ENCODE measurements at regions not wholly inside any gene's neighbourhood (a gene's known extent, or its start where the extent isn't known, plus 50 kb on each side); places are given as distances from the start of the nearest gene placed in this dataset.

DNA sequence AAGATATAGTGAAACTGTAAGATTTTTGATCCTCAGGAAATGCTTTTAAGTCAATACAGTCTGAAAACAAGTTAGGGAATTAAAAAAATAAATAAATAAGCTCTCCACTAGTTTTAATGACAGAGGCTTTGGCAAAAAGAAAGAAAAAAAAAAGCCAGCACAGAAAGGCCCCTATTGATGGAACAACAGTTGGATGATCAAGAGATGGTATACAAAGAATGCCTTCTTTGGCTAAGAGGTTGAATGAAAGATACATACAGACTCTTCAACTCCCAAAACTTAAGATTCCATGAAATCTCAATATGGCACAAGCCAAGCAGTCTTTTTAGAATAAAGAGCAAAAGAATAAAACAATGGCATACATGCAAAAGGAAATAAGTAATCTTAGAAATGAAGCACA lies 64.0 kb upstream of the GALNT5 start:
- no peaks in the 10 kb centered on the region for H3K36me3 ChIP-seq
- H3K9me3 ChIP-seq, result no peaks in the 10 kb centered on the region
- no peaks in the 10 kb centered on the region for H3K4me1 ChIP-seq
- H3K4me3 ChIP-seq, result no peak overlapping the region
- no peak for TF ChIP-seq CTCF (IDR thresholded peaks at IDR 0.05)
- no peak for DNase-seq
- no peak overlapping the region for H3K27ac ChIP-seq
- H3K27me3 ChIP-seq, result no peaks in the 10 kb centered on the region
- intact Hi-C loops (cut with DNase I; ENCODE audit: low total_unique reads), result no loop called here

- DNase-seq, result no peak
- H3K27ac ChIP-seq, result no peak overlapping the region
- TF ChIP-seq CTCF (IDR thresholded peaks at IDR 0.05), result peak; percentile 63 to 68
- no peaks in the 10 kb centered on the region for H3K4me1 ChIP-seq
- no peaks in the 10 kb centered on the region for H3K36me3 ChIP-seq
- H3K27me3 ChIP-seq, result no peaks in the 10 kb centered on the region
- H3K9me3 ChIP-seq, result no peaks in the 10 kb centered on the region
- H3K4me3 ChIP-seq, result no peak overlapping the region
- intact Hi-C loops (cut with DNase I; ENCODE audit: low total_unique reads), result no loop called here
Measured at GRCh38 chr2:157194097-157194688, 63.3 kb upstream of the GALNT5 start.

GRCh38 chr2:157194844-157195243 lies 62.7 kb upstream of the GALNT5 start:
- no peak overlapping the region for H3K4me3 ChIP-seq
- no peak for TF ChIP-seq CTCF (IDR thresholded peaks at IDR 0.05)
- DNase-seq, result no peak
- H3K4me1 ChIP-seq, result no peaks in the 10 kb centered on the region
- H3K9me3 ChIP-seq, result no peaks in the 10 kb centered on the region
- no peaks in the 10 kb centered on the region for H3K27me3 ChIP-seq
- H3K36me3 ChIP-seq, result no peaks in the 10 kb centered on the region
- intact Hi-C loops (cut with DNase I; ENCODE audit: low total_unique reads), result no loop called here
- no peak overlapping the region for H3K27ac ChIP-seq

DNA sequence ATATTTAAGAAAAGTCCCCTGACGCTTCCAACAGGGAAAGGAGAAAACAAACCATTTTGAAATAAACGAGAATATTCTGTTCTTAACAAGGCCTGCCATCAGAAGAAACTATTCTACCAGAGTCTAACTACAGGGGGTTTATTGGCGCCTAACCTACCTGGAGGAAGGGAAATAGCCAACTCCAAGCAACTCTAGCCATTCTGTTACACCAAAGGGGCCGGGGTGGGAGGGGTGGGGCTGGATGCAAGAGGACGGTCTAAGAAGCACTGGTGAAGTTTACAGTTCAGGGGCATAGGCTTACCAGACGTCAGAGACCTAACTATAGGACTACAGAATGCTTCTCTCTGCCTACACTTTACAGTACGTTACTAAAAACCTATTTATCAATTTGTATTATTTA lies 60.5 kb upstream of the GALNT5 start:
- H3K4me1 ChIP-seq, result no peaks in the 10 kb centered on the region
- no peaks in the 10 kb centered on the region for H3K9me3 ChIP-seq
- intact Hi-C loops (cut with DNase I; ENCODE audit: low total_unique reads), result no loop called here
- H3K4me3 ChIP-seq, result no peak overlapping the region
- no peaks in the 10 kb centered on the region for H3K36me3 ChIP-seq
- no peak overlapping the region for H3K27ac ChIP-seq
- DNase-seq, result no peak
- TF ChIP-seq CTCF (IDR thresholded peaks at IDR 0.05), result no peak
- no peaks in the 10 kb centered on the region for H3K27me3 ChIP-seq

DNA sequence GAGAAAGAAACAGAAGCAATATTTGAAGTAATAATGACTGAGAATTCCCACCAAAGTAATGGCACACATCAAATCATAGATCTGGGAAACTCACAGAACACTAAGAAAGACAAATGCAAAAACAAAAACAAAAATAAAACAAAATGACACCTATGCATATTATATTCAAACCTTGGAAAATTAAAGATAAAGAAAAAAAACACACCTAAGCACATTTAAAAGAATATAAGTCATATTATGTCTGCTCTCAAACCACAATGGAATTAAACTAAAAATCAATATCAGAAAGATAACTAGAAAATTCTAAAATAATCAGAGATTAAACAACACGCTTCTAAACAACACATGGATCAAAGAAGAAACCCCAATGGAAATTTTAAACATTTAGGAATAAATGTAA lies 59.7 kb upstream of the GALNT5 start:
- no peak for TF ChIP-seq CTCF (IDR thresholded peaks at IDR 0.05)
- Histone ChIP-seq H3K4me3 (no peak overlapping the region), H3K27ac (no peak overlapping the region), H3K27me3 (no peaks in the 10 kb centered on the region), H3K9me3 (no peaks in the 10 kb centered on the region), H3K4me1 (no peaks in the 10 kb centered on the region), H3K36me3 (no peaks in the 10 kb centered on the region)
- intact Hi-C loops (cut with DNase I; ENCODE audit: low total_unique reads), result no loop called here
- no peak for DNase-seq

GRCh38 chr2:157203651-157204050 lies 53.9 kb upstream of the GALNT5 start:
- no peaks in the 10 kb centered on the region for H3K27me3 ChIP-seq
- no peak overlapping the region for H3K27ac ChIP-seq
- H3K36me3 ChIP-seq, result no peaks in the 10 kb centered on the region
- H3K9me3 ChIP-seq, result no peaks in the 10 kb centered on the region
- H3K4me1 ChIP-seq, result no peaks in the 10 kb centered on the region
- intact Hi-C loops (cut with DNase I; ENCODE audit: low total_unique reads), result no loop called here
- DNase-seq, result no peak
- no peak for TF ChIP-seq CTCF (IDR thresholded peaks at IDR 0.05)
- H3K4me3 ChIP-seq, result no peak overlapping the region
